CD4-positive, CD25-positive, alpha-beta regulatory T cell (primary cell): ENCODE measurements at regions not wholly inside any gene's neighbourhood (a gene's known extent, or its start where the extent isn't known, plus 50 kb on each side); places are given as distances from the start of the nearest gene placed in this dataset.

Experiments used
- ATAC-seq, 2 donors: fragments of 150-1000 bp; cut with Tn5 transposase; one replicate each; pipeline ENCODE4 v1.10.0; 2021; ENCODE audit warnings: low read depth in 2 of 2, moderate number of reproducible peaks in 2 of 2, moderate library complexity in 1 of 2
- DNase-seq, 3 donors: peaks; one replicate each; pipeline versions ENCODE4 v3.0.0 to v3.0.0-alpha.2; 2012 to 2022; ENCODE audit warnings: mixed read lengths in 1 of 3
- H3K27ac ChIP-seq: one replicate; pipeline ENCODE4 v1.7.0; 2013; ENCODE audit warnings: mild to moderate bottlenecking, low read length; ENCODE audit not compliant: insufficient read depth, poor library complexity, severe bottlenecking
- H3K27me3 ChIP-seq: one replicate; pipeline ENCODE4 v1.7.0; 2013; ENCODE audit warnings: low read length; ENCODE audit not compliant: control insufficient read depth, insufficient read depth
- H3K36me3 ChIP-seq: one replicate; pipeline ENCODE4 v1.7.0; 2013; ENCODE audit warnings: mild to moderate bottlenecking, low read length, moderate library complexity; ENCODE audit not compliant: control insufficient read depth, insufficient read depth
- H3K4me1 ChIP-seq: 2 replicates; pipeline ENCODE4 v1.7.0; 2013; ENCODE audit warnings: mild to moderate bottlenecking, low read length; ENCODE audit not compliant: insufficient read depth, control insufficient read depth, poor library complexity, severe bottlenecking
- H3K4me3 ChIP-seq: one replicate; pipeline ENCODE4 v1.7.0; 2013; ENCODE audit warnings: low read depth, mild to moderate bottlenecking, low read length, moderate library complexity
- H3K9me3 ChIP-seq, 2 experiments: 1 replicate in 1 of 2; 2 replicates in 1 of 2; pipeline ENCODE4 v1.7.0; 2013; ENCODE audit warnings: low read length in 2 of 2, mild to moderate bottlenecking in 1 of 2, moderate library complexity in 1 of 2; ENCODE audit not compliant: control insufficient read depth in 2 of 2
- H3K27ac Mint-ChIP-seq, 3 donors: one replicate each; pipeline ENCODE4 v1.8.0; 2020 to 2022; ENCODE audit warnings: mild to moderate bottlenecking in 3 of 3, mixed read lengths in 3 of 3, moderate library complexity in 2 of 3
- H3K27me3 Mint-ChIP-seq: one replicate; pipeline ENCODE4 v1.8.0; 2022; ENCODE audit warnings: mild to moderate bottlenecking, mixed read lengths
- H3K36me3 Mint-ChIP-seq: one replicate; pipeline ENCODE4 v1.8.0; 2020; ENCODE audit warnings: mixed read lengths
- H3K4me1 Mint-ChIP-seq, 4 donors: one replicate each; pipeline ENCODE4 v1.8.0; 2020 to 2022; ENCODE audit warnings: mixed read lengths in 4 of 4, mild to moderate bottlenecking in 1 of 4
- H3K4me3 Mint-ChIP-seq, 4 donors: one replicate each; pipeline ENCODE4 v1.8.0; 2020 to 2022; ENCODE audit warnings: mild to moderate bottlenecking in 4 of 4, mixed read lengths in 4 of 4, moderate library complexity in 3 of 4
- H3K9me3 Mint-ChIP-seq, 7 donors: one replicate each; pipeline ENCODE4 v1.8.0; 2020 to 2022; ENCODE audit warnings: mixed read lengths in 7 of 7, mild to moderate bottlenecking in 3 of 7, moderate library complexity in 2 of 7

DNA sequence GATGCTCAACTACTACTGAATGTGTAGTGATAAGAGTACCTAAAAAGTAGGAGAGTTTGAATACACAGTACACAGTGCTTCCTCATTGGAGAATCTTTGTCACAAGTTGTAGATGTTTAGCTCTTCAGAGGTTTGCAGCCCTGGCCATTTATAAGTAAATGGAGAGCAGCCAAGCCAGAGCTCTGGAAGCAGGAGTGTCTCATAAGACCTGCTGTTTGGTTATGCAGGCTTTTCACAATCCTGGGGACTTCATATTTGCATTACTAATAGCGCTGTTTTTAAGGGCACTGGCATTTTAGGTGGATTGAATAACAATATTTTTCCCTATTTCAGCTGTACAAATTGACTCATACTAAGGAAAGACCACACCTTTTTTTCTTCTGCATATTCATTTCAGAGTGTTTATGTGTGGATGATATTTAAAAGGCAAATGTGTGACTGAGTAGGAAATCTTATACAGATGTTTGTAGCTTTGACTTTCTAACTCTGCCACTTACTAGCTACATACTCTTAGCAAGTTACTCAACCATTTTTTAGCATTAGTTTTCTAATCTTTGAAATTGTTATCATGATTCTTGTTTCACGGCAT is 730.5 kb upstream of the MAP3K7 start:
- Mint-ChIP-seq H3K9me3 (peaks cover 0 to 9% (median 2%) of the 10 kb centered on the region in 7 donors), H3K27me3 (no peaks in the 10 kb centered on the region), H3K4me3 (no peak overlapping the region), H3K4me1 (no peaks in the 10 kb centered on the region), H3K27ac (no peak overlapping the region), H3K36me3 (no peaks in the 10 kb centered on the region)
- H3K4me1 ChIP-seq: no peaks in the 10 kb centered on the region
- ATAC-seq: no peak
- no peak for DNase-seq
- no peak overlapping the region for H3K4me3 ChIP-seq
- no peaks in the 10 kb centered on the region for H3K27me3 ChIP-seq
- H3K9me3 ChIP-seq: no peaks in the 10 kb centered on the region
- H3K36me3 ChIP-seq: no peaks in the 10 kb centered on the region
- H3K27ac ChIP-seq: no peak overlapping the region

- Histone ChIP-seq H3K27me3 (no peaks in the 10 kb centered on the region), H3K4me3 (no peak overlapping the region), H3K4me1 (no peaks in the 10 kb centered on the region), H3K36me3 (no peaks in the 10 kb centered on the region), H3K9me3 (no peaks in the 10 kb centered on the region), H3K27ac (no peak overlapping the region)
- H3K4me1 Mint-ChIP-seq: no peaks in the 10 kb centered on the region
- DNase-seq: no peak
- H3K4me3 Mint-ChIP-seq: no peak overlapping the region
- no peak for ATAC-seq
- H3K9me3 Mint-ChIP-seq: peaks cover 0 to 18% (median 4%) of the 10 kb centered on the region in 7 donors
- no peak overlapping the region for H3K27ac Mint-ChIP-seq
- no peaks in the 10 kb centered on the region for H3K36me3 Mint-ChIP-seq
- no peaks in the 10 kb centered on the region for H3K27me3 Mint-ChIP-seq
Observed at GRCh38 chr6:91310178-91310577, 723.3 kb upstream of the MAP3K7 start.

- H3K36me3 ChIP-seq: no peaks in the 10 kb centered on the region
- no peak overlapping the region for H3K27ac Mint-ChIP-seq
- ATAC-seq (no peak), DNase-seq (no peak)
- H3K4me1 Mint-ChIP-seq: no peaks in the 10 kb centered on the region
- no peaks in the 10 kb centered on the region for H3K4me1 ChIP-seq
- H3K4me3 Mint-ChIP-seq: no peak overlapping the region
- no peaks in the 10 kb centered on the region for H3K36me3 Mint-ChIP-seq
- H3K27me3 ChIP-seq: no peaks in the 10 kb centered on the region
- no peak overlapping the region for H3K27ac ChIP-seq
- H3K27me3 Mint-ChIP-seq: no peaks in the 10 kb centered on the region
- peaks cover 0 to 22% (median 4%) of the 10 kb centered on the region in 7 donors for H3K9me3 Mint-ChIP-seq
- no peaks in the 10 kb centered on the region for H3K9me3 ChIP-seq
- H3K4me3 ChIP-seq: no peak overlapping the region
Observed at GRCh38 chr6:91305755-91306154, 718.9 kb upstream of the MAP3K7 start.

DNA sequence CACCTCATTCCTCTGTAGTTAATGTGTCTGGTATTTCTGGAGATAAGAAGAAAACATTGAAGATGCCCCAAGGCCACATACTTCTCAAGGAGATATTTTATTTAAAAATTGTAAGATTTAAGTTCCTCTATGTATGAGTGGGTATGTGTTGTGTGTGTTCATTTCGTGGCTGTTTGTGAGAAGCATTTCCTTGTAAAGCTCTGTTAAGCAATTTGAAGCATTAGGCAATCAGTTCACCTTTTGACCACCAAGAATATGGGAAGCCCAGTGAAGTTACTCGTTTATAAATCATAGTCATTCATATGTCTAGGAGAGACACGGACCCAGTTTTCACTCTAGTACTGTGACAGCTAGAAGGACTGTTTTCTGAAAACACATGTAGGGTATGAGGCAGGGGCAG is 717.6 kb upstream of the MAP3K7 start:
- DNase-seq (no peak), ATAC-seq (no peak)
- no peaks in the 10 kb centered on the region for H3K36me3 ChIP-seq
- Mint-ChIP-seq H3K4me1 (no peaks in the 10 kb centered on the region), H3K9me3 (peaks cover 0 to 16% (median 4%) of the 10 kb centered on the region in 7 donors), H3K4me3 (no peak overlapping the region), H3K36me3 (no peaks in the 10 kb centered on the region), H3K27me3 (no peaks in the 10 kb centered on the region), H3K27ac (no peak overlapping the region)
- no peaks in the 10 kb centered on the region for H3K27me3 ChIP-seq
- H3K27ac ChIP-seq: no peak overlapping the region
- H3K4me3 ChIP-seq: no peak overlapping the region
- H3K4me1 ChIP-seq: no peaks in the 10 kb centered on the region
- no peaks in the 10 kb centered on the region for H3K9me3 ChIP-seq

GRCh38 chr6:91303326-91303725 is 716.5 kb upstream of the MAP3K7 start:
- no peak overlapping the region for H3K4me3 Mint-ChIP-seq
- peaks cover 0 to 12% (median under 1%) of the 10 kb centered on the region in 7 donors for H3K9me3 Mint-ChIP-seq
- no peaks in the 10 kb centered on the region for H3K36me3 ChIP-seq
- no peak overlapping the region for H3K4me3 ChIP-seq
- no peak for DNase-seq
- H3K4me1 Mint-ChIP-seq: no peaks in the 10 kb centered on the region
- H3K27ac Mint-ChIP-seq: no peak overlapping the region
- ATAC-seq: no peak
- no peaks in the 10 kb centered on the region for H3K27me3 Mint-ChIP-seq
- no peaks in the 10 kb centered on the region for H3K4me1 ChIP-seq
- H3K27me3 ChIP-seq: no peaks in the 10 kb centered on the region
- H3K36me3 Mint-ChIP-seq: no peaks in the 10 kb centered on the region
- no peaks in the 10 kb centered on the region for H3K9me3 ChIP-seq
- H3K27ac ChIP-seq: no peak overlapping the region

DNA sequence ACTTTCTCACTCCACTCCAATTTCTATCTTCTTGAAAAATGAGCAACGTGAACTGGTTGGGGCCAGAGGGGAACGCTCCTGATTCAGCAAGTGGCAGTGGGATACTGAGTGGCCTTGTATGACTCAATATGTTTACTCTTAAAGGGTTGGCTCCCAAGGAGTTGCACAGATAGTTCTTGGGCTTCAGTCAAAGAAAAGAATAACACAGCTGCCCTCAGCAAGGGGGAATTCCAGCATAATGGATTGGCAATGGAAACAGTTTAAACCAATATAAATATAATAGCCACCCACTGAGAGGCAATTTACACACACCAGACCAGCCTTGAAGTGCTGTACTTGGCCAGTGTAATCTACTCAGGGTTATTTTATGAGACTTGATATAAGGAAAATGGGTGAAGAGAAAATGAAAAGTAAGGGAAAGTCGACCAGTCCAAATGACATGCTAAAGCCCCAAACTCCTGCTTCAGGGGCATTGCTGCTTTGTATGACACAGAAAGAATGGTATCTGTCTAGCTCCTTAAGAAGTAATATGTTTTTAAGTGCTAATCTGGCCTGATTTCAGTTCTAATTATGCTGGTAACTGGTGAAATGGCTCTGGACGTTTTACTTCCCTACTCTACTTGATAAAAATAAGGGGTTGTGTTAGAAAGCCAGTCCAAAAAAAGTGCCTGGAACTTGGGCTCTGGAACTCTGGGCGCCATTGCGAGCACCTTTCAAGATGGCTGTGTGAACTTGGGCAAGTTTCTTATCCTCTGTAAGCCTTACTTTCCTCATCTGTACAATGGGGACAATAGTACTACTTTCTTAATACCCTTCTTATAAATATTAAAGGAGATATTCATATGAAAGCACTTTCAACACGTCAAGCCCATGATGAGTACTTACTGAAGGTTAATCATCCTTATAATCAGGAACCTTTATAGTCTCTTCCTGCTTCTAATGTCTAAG is 712.9 kb upstream of the MAP3K7 start:
- no peaks in the 10 kb centered on the region for H3K27me3 ChIP-seq
- H3K4me3 ChIP-seq: no peak overlapping the region
- Mint-ChIP-seq H3K4me1 (no peaks in the 10 kb centered on the region), H3K27ac (no peak overlapping the region), H3K27me3 (no peaks in the 10 kb centered on the region), H3K4me3 (no peak overlapping the region), H3K36me3 (no peaks in the 10 kb centered on the region), H3K9me3 (peaks cover 0 to 6% (median 2%) of the 10 kb centered on the region in 7 donors)
- no peak overlapping the region for H3K27ac ChIP-seq
- no peaks in the 10 kb centered on the region for H3K36me3 ChIP-seq
- H3K9me3 ChIP-seq: no peaks in the 10 kb centered on the region
- DNase-seq: no peak
- ATAC-seq: no peak
- no peaks in the 10 kb centered on the region for H3K4me1 ChIP-seq

DNA sequence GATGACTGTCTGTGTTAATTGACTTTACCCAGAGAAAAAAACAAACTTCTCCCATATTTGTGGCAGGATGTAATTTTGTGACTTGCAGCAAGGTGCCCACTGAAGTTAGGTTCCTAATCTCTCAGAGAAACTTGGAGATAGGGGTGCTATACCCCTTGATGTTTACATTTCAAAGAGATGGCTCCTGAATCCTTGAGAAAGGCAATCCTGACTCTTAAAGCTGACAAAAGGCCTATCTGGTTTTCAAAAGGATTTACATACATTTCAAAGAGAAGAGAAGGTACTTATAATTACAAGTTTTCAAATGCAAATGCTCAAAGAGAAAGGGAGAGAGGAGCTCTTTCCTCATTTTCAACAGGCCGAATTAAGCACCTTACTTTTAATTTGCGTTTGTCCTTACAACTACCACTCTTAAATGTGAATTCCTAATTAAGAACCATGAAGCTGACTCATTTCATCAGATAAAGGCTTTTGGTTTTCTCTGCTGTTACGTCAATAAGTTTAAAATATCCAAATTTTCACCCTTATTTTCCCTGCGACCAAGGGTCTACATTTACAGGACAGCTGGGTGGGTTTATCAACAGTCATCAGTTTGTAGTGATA is 711.8 kb upstream of the MAP3K7 start:
- Mint-ChIP-seq H3K27ac (no peak overlapping the region), H3K27me3 (no peaks in the 10 kb centered on the region), H3K9me3 (peaks cover 0 to 4% (median 2%) of the 10 kb centered on the region in 7 donors), H3K4me3 (no peak overlapping the region), H3K4me1 (no peaks in the 10 kb centered on the region), H3K36me3 (no peaks in the 10 kb centered on the region)
- DNase-seq (no peak), ATAC-seq (no peak)
- Histone ChIP-seq H3K9me3 (no peaks in the 10 kb centered on the region), H3K36me3 (no peaks in the 10 kb centered on the region), H3K4me1 (no peaks in the 10 kb centered on the region), H3K4me3 (no peak overlapping the region), H3K27me3 (no peaks in the 10 kb centered on the region), H3K27ac (no peak overlapping the region)
